ENCODE measurements at regions not wholly inside any gene's neighbourhood (a gene's known extent, or its start where the extent isn't known, plus 50 kb on each side); places are given as distances from the start of the nearest gene placed in this dataset.

DNA sequence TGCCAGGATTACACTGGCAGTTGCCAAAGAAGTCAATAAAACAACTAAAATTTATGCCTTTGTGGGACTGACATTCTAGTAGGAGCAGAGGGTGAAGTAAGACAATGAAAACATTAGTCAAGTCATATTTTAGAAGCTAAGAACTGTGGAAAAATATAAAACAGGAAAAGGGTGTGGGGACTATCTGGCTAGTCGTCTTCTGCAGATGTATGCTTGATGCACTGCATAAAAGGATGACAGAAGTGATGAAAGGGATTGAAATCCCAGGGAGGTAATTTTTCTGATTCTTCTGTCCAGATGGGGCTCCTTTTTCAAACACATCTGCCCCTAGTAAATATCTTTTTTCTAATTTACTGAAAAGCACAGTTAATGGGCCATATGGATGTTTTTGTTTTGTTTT is 706.3 kb downstream of the ADGRL2 start:
- no peak for TF ChIP-seq POLR2A (IDR thresholded peaks at IDR 0.05)
- TF ChIP-seq, protein P1, sequence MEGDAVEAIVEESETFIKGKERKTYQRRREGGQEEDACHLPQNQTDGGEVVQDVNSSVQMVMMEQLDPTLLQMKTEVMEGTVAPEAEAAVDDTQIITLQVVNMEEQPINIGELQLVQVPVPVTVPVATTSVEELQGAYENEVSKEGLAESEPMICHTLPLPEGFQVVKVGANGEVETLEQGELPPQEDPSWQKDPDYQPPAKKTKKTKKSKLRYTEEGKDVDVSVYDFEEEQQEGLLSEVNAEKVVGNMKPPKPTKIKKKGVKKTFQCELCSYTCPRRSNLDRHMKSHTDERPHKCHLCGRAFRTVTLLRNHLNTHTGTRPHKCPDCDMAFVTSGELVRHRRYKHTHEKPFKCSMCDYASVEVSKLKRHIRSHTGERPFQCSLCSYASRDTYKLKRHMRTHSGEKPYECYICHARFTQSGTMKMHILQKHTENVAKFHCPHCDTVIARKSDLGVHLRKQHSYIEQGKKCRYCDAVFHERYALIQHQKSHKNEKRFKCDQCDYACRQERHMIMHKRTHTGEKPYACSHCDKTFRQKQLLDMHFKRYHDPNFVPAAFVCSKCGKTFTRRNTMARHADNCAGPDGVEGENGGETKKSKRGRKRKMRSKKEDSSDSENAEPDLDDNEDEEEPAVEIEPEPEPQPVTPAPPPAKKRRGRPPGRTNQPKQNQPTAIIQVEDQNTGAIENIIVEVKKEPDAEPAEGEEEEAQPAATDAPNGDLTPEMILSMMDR (IDR thresholded peaks at IDR 0.05): no peak

All from Peyer's patch (tissue), 4 donors.